OCI-LY7 (cell line): ENCODE measurements at regions not wholly inside any gene's neighbourhood (a gene's known extent, or its start where the extent isn't known, plus 50 kb on each side); places are given as distances from the start of the nearest gene placed in this dataset.

Experiments used
- BruUV-seq: library from RNA; stranded (reverse); fragments of 400-500 nt; replicated peaks from 2 replicates; lab custom pipeline; 2021; lab: Mats Ljungman, UMichigan
- CTCF ChIA-PET: fragments of 300-600 bp; sonication (Branson Sonifier 250); formaldehyde crosslinking; loops from one replicate; lab custom pipeline; 2022; ENCODE audit warnings: antibody characterized with exemption; ENCODE audit not compliant: unreplicated experiment; lab: Charles Lee
- POLR2A ChIA-PET: fragments of 300-600 bp; sonication (Branson Sonifier 250); formaldehyde crosslinking; loops from one replicate; lab custom pipeline; 2022; ENCODE audit warnings: antibody characterized with exemption; lab: Charles Lee
- DNase-seq: peaks from one replicate; pipeline ENCODE4 v3.0.0-alpha.2; 2015; ENCODE audit warnings: low spot score
- H2AFZ ChIP-seq: fragments of 200-600 bp; sonication (generic), shearing (Covaris generic); 2 replicates; pipeline ENCODE4 v1.6.1; 2014; ENCODE audit warnings: mild to moderate bottlenecking, antibody characterized with exemption, low read length, moderate library complexity
- H3K27ac ChIP-seq: fragments of 200-600 bp; sonication (generic); 2 replicates; pipeline ENCODE4 v1.5.1; 2014; ENCODE audit warnings: mixed run types, low read depth, mild to moderate bottlenecking, moderate library complexity, low read length, inconsistent platforms; ENCODE audit not compliant: poor library complexity, severe bottlenecking
- H3K36me3 ChIP-seq: fragments of 200-600 bp; sonication (generic); 2 replicates; pipeline ENCODE4 v1.6.1; 2014; ENCODE audit warnings: mild to moderate bottlenecking, antibody characterized with exemption, low read length, moderate library complexity, mixed read lengths; ENCODE audit not compliant: insufficient read depth
- H3K4me1 ChIP-seq: fragments of 200-600 bp; sonication (generic); 2 replicates; pipeline ENCODE4 v1.5.1; 2014; ENCODE audit warnings: mild to moderate bottlenecking, low read length; ENCODE audit not compliant: insufficient read depth, poor library complexity, severe bottlenecking
- H3K4me2 ChIP-seq: fragments of 200-600 bp; sonication (generic); 2 replicates; pipeline ENCODE4 v1.6.1; 2014; ENCODE audit warnings: mild to moderate bottlenecking, low read length
- H3K4me3 ChIP-seq: fragments of 200-600 bp; sonication (generic); 2 replicates; pipeline ENCODE4 v1.5.1; 2014; ENCODE audit warnings: mild to moderate bottlenecking, low read depth, low read length; ENCODE audit not compliant: poor library complexity, severe bottlenecking
- H3K79me2 ChIP-seq: fragments of 200-600 bp; sonication (generic); 2 replicates; pipeline ENCODE4 v1.6.1; 2016; ENCODE audit warnings: low read depth, mild to moderate bottlenecking, low read length, moderate library complexity, mixed read lengths; ENCODE audit not compliant: insufficient read depth
- H3K9me2 ChIP-seq: fragments of 200-600 bp; sonication (generic); 2 replicates; pipeline ENCODE4 v1.6.1; 2016; ENCODE audit warnings: mild to moderate bottlenecking, low read length, mixed read lengths; ENCODE audit not compliant: insufficient read depth
- H3K9me3 ChIP-seq: fragments of 200-600 bp; sonication (generic); 2 replicates; pipeline ENCODE4 v1.6.1; 2014; ENCODE audit warnings: mild to moderate bottlenecking, mixed run types, low read length, mixed read lengths
- H4K20me1 ChIP-seq: fragments of 200-600 bp; sonication (generic); 2 replicates; pipeline ENCODE4 v1.6.1; 2014; ENCODE audit warnings: mild to moderate bottlenecking, antibody characterized with exemption, low read length, moderate library complexity, mixed read lengths; ENCODE audit not compliant: insufficient read depth
- CTCF ChIP-seq: fragments of 200-600 bp; sonication (generic); conservative IDR thresholded peaks from 2 replicates; pipeline ENCODE4 v1.5.1; 2014; ENCODE audit warnings: mild to moderate bottlenecking, antibody characterized with exemption, low read length, moderate library complexity, mixed read lengths
- EZH2phosphoT487 ChIP-seq: fragments of 200-600 bp; sonication (generic); IDR thresholded peaks from 2 replicates; pipeline ENCODE4 v1.6.1; 2018; ENCODE audit warnings: low read depth, borderline replicate concordance, mild to moderate bottlenecking, mixed run types, antibody characterized with exemption, low read length, moderate library complexity, mixed read lengths
- intact Hi-C: fragments of 100-400 bp; cut with micrococcal nuclease; formaldehyde crosslinking; loops from one replicate; pipeline ENCODE4 v1.10.0; 2022; ENCODE audit not compliant: unreplicated experiment

- Histone ChIP-seq H3K27ac (no peak overlapping the region), H3K9me3 (no peaks in the 10 kb centered on the region), H2AFZ (no peak overlapping the region), H3K9me2 (no peaks in the 10 kb centered on the region), H3K4me1 (no peaks in the 10 kb centered on the region), H3K36me3 (no peaks in the 10 kb centered on the region), H3K79me2 (no peaks in the 10 kb centered on the region), H4K20me1 (no peaks in the 10 kb centered on the region), H3K4me2 (no peak overlapping the region), H3K4me3 (no peak overlapping the region)
- BruUV-seq: no TSS peak
- TF ChIP-seq CTCF: no peak
- no peak for TF ChIP-seq EZH2phosphoT487
- ChIA-PET POLR2A (no interaction called here), CTCF (no interaction called here)
- DNase-seq: no peak
- intact Hi-C loops: no loop called here
Observed at GRCh38 chr3:94481226-94481898, 418.5 kb downstream of the NSUN3 start.

GRCh38 chr3:94482686-94483085 is 419.8 kb downstream of the NSUN3 start:
- H3K4me2 ChIP-seq: no peak overlapping the region
- ChIA-PET CTCF (no interaction called here), POLR2A (no interaction called here)
- H3K9me2 ChIP-seq: no peaks in the 10 kb centered on the region
- no peak overlapping the region for H3K4me3 ChIP-seq
- no peak overlapping the region for H3K27ac ChIP-seq
- no peaks in the 10 kb centered on the region for H3K9me3 ChIP-seq
- H3K36me3 ChIP-seq: no peaks in the 10 kb centered on the region
- no peak for TF ChIP-seq CTCF
- H3K4me1 ChIP-seq: no peaks in the 10 kb centered on the region
- no peaks in the 10 kb centered on the region for H4K20me1 ChIP-seq
- no peak overlapping the region for H2AFZ ChIP-seq
- no TSS peak for BruUV-seq
- no peak for DNase-seq
- intact Hi-C loops: no loop called here
- no peaks in the 10 kb centered on the region for H3K79me2 ChIP-seq

- Histone ChIP-seq H3K79me2 (no peaks in the 10 kb centered on the region), H3K4me1 (no peaks in the 10 kb centered on the region), H4K20me1 (no peaks in the 10 kb centered on the region), H2AFZ (no peak overlapping the region), H3K36me3 (no peaks in the 10 kb centered on the region), H3K9me3 (no peaks in the 10 kb centered on the region), H3K4me3 (no peak overlapping the region), H3K9me2 (no peaks in the 10 kb centered on the region), H3K4me2 (no peak overlapping the region), H3K27ac (no peak overlapping the region)
- ChIA-PET CTCF (no interaction called here), POLR2A (no interaction called here)
- no peak for DNase-seq
- BruUV-seq: no TSS peak
- intact Hi-C loops: no loop called here
- TF ChIP-seq EZH2phosphoT487 (no peak), CTCF (no peak)
Observed at GRCh38 chr3:94483403-94483802, 420.5 kb downstream of the NSUN3 start.
